Neural progenitor cell (in vitro differentiated cells): ENCODE measurements at regions not wholly inside any gene's neighbourhood (a gene's known extent, or its start where the extent isn't known, plus 50 kb on each side); places are given as distances from the start of the nearest gene placed in this dataset.

Experiments used
- DNase-seq: peaks from one replicate; pipeline ENCODE4 v3.0.0-alpha.2; 2016; ENCODE audit warnings: low spot score
- H2AFZ ChIP-seq: fragments of 200-600 bp; sonication (generic); replicated peaks from 2 replicates; pipeline ENCODE4 v1.6.1; 2016; ENCODE audit warnings: antibody characterized with exemption
- H3F3A ChIP-seq: fragments of 200-600 bp; sonication (generic); 2 replicates; pipeline ENCODE4 v1.6.1; 2016; ENCODE audit warnings: antibody characterized with exemption, low read depth
- H3K27ac ChIP-seq: fragments of 200-600 bp; sonication (generic); 2 replicates; pipeline ENCODE4 v1.5.1; 2016; ENCODE audit warnings: mild to moderate bottlenecking
- H3K27me3 ChIP-seq: fragments of 200-600 bp; sonication (generic); 2 replicates; pipeline ENCODE4 v1.6.1; 2016; ENCODE audit warnings: mild to moderate bottlenecking, moderate library complexity
- H3K36me3 ChIP-seq: fragments of 200-600 bp; sonication (generic); 2 replicates; pipeline ENCODE4 v1.5.1; 2016
- H3K4me1 ChIP-seq: fragments of 200-600 bp; sonication (generic); 2 replicates; pipeline ENCODE4 v1.6.1; 2016; ENCODE audit warnings: mixed run types
- H3K4me2 ChIP-seq: fragments of 200-600 bp; sonication (generic); 2 replicates; pipeline ENCODE4 v1.6.1; 2016
- H3K4me3 ChIP-seq: fragments of 200-600 bp; sonication (generic); 2 replicates; pipeline ENCODE4 v1.5.1; 2016
- H3K79me2 ChIP-seq: fragments of 200-600 bp; sonication (generic); 2 replicates; pipeline ENCODE4 v1.6.1; 2016; ENCODE audit warnings: low read depth
- H3K9ac ChIP-seq: fragments of 200-600 bp; sonication (generic); 2 replicates; pipeline ENCODE4 v1.6.1; 2016
- H3K9me3 ChIP-seq: fragments of 200-600 bp; sonication (generic); 2 replicates; pipeline ENCODE4 v1.5.1; 2016; ENCODE audit warnings: low read depth
- H4K20me1 ChIP-seq: fragments of 200-600 bp; sonication (generic); 2 replicates; pipeline ENCODE4 v1.6.1; 2016; ENCODE audit warnings: low read depth
- H3K27ac Mint-ChIP-seq: 3 replicates; pipeline ENCODE4 v1.8.0; 2021; ENCODE audit warnings: mixed read lengths
- H3K27me3 Mint-ChIP-seq: 2 replicates; pipeline ENCODE4 v1.8.0; 2022; ENCODE audit warnings: low read depth, mild to moderate bottlenecking, inconsistent platforms, moderate library complexity, mixed read lengths; ENCODE audit not compliant: insufficient read depth
- H3K36me3 Mint-ChIP-seq: 3 replicates; pipeline ENCODE4 v1.8.0; 2021; ENCODE audit warnings: mixed read lengths
- H3K4me1 Mint-ChIP-seq: 3 replicates; pipeline ENCODE4 v1.8.0; 2021; ENCODE audit warnings: mixed read lengths
- H3K4me3 Mint-ChIP-seq: 3 replicates; pipeline ENCODE4 v1.8.0; 2021; ENCODE audit warnings: mild to moderate bottlenecking, moderate library complexity, mixed read lengths
- H3K9me3 Mint-ChIP-seq: 3 replicates; pipeline ENCODE4 v1.8.0; 2020; ENCODE audit warnings: mixed read lengths
- EZH2 ChIP-seq: fragments of 200-600 bp; sonication (generic); IDR thresholded peaks from 2 replicates; pipeline ENCODE4 v1.6.1; 2017; ENCODE audit warnings: antibody characterized with exemption, mild to moderate bottlenecking, moderate library complexity
- EZH2phosphoT487 ChIP-seq: fragments of 200-600 bp; sonication (generic); IDR thresholded peaks from 2 replicates; pipeline ENCODE4 v1.6.1; 2017; ENCODE audit warnings: antibody characterized with exemption
- TF ChIP-seq, protein P1 (sequence below): fragments of 200-600 bp; sonication (generic); IDR thresholded peaks from 2 replicates; pipeline ENCODE4 v1.5.1; 2017; ENCODE audit warnings: antibody characterized with exemption, mild to moderate bottlenecking

DNA sequence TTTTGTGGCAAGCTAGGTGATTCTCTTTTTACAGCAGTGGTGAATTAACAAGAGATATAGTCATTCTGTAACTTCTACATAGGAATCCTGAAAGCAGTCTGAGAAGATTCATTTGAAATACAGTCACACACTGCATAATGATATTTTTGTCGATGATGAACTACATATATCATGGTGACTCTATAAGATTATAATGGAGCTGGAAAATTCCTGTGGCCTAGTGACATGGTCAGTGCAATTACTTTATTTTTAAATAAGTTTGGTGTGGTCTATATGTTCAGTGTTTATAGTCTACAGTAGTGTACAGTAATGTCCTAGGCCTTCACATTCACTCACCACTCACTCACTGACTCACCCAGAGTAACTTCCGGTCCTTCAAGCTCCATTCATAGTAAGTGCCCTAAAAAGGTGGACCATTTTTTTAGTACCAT is 511.4 kb upstream of the MCTP2 start:
- Histone ChIP-seq H3F3A (no peaks in the 10 kb centered on the region), H3K4me2 (no peak overlapping the region), H3K36me3 (no peaks in the 10 kb centered on the region), H3K9ac (no peak overlapping the region), H3K27me3 (no peaks in the 10 kb centered on the region), H3K79me2 (no peaks in the 10 kb centered on the region), H3K9me3 (no peaks in the 10 kb centered on the region), H3K4me3 (no peak overlapping the region), H3K4me1 (peaks cover 5% of the 10 kb centered on the region), H2AFZ (no peak overlapping the region), H3K27ac (no peak overlapping the region), H4K20me1 (no peaks in the 10 kb centered on the region)
- no peaks in the 10 kb centered on the region for H3K9me3 Mint-ChIP-seq
- no peaks in the 10 kb centered on the region for H3K27me3 Mint-ChIP-seq
- peaks cover 7% of the 10 kb centered on the region for H3K4me1 Mint-ChIP-seq
- H3K27ac Mint-ChIP-seq = no peak overlapping the region
- H3K36me3 Mint-ChIP-seq = peaks cover 9% of the 10 kb centered on the region
- TF ChIP-seq EZH2 = no peak
- TF ChIP-seq EZH2phosphoT487 = no peak
- TF ChIP-seq, protein P1, sequence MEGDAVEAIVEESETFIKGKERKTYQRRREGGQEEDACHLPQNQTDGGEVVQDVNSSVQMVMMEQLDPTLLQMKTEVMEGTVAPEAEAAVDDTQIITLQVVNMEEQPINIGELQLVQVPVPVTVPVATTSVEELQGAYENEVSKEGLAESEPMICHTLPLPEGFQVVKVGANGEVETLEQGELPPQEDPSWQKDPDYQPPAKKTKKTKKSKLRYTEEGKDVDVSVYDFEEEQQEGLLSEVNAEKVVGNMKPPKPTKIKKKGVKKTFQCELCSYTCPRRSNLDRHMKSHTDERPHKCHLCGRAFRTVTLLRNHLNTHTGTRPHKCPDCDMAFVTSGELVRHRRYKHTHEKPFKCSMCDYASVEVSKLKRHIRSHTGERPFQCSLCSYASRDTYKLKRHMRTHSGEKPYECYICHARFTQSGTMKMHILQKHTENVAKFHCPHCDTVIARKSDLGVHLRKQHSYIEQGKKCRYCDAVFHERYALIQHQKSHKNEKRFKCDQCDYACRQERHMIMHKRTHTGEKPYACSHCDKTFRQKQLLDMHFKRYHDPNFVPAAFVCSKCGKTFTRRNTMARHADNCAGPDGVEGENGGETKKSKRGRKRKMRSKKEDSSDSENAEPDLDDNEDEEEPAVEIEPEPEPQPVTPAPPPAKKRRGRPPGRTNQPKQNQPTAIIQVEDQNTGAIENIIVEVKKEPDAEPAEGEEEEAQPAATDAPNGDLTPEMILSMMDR = no peak
- no peak for DNase-seq
- H3K4me3 Mint-ChIP-seq = no peak overlapping the region

DNA sequence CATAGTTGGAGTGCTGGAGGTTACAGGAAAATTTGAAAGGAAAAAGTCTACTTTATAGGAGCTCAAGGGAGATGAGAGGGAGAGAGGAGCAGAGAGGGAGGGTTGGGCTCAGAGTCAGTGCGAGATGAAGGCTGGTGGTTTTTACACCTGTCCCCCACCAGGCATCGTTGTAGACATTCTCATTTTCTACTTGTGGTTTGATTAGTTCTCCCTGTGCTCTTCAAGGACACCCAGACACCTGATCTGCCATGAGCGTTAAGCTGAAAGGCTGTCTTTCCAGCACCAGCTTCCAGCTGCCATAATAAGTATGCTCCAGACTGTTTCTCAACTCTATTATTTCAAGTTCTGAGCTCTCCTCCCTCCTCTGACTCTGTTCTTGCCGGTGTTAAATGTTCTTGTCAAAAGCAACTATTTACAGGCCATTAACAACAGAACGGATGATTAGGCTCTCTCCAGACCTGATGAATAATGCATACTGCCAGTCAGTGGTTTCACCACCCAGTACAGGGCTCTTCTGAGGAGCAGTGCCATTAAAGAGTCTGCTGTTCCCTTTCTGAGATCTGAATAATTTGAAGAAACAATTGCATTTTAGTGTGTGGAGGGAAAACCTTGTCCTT is 514.6 kb upstream of the MCTP2 start:
- Mint-ChIP-seq H3K4me3 (no peak overlapping the region), H3K36me3 (peaks cover 9% of the 10 kb centered on the region), H3K27me3 (no peaks in the 10 kb centered on the region), H3K9me3 (no peaks in the 10 kb centered on the region), H3K4me1 (peaks cover 9% of the 10 kb centered on the region), H3K27ac (no peak overlapping the region)
- H3K27me3 ChIP-seq = no peaks in the 10 kb centered on the region
- H3K9me3 ChIP-seq = no peaks in the 10 kb centered on the region
- no peak overlapping the region for H3K27ac ChIP-seq
- no peak overlapping the region for H3K9ac ChIP-seq
- H3K79me2 ChIP-seq = no peaks in the 10 kb centered on the region
- no peaks in the 10 kb centered on the region for H4K20me1 ChIP-seq
- H3K4me3 ChIP-seq = no peak overlapping the region
- H2AFZ ChIP-seq = no peak overlapping the region
- no peak overlapping the region for H3K4me2 ChIP-seq
- H3K36me3 ChIP-seq = no peaks in the 10 kb centered on the region
- no peak for TF ChIP-seq EZH2phosphoT487
- TF ChIP-seq, protein P1 = no peak
- DNase-seq = no peak
- peaks cover 5% of the 10 kb centered on the region for H3K4me1 ChIP-seq
- H3F3A ChIP-seq = no peaks in the 10 kb centered on the region

DNA sequence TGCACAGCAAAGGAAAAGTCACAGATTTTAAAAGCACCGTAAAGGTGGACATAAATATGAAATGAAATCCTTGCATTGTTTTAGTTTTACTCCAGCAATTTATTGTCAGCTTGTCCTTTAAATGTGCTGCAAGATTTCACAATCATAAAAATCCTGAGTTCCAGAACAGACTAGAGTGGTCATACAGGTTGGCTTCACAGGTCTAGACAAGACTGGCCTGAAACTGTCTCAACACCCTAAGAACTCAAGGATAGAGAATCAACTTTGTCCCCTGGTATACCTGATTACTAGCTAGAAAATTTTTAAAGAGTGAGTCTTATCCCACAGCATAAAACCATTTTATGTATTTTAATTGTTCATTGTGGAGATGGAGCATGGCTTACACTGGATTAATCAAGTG is 521.7 kb upstream of the MCTP2 start:
- H2AFZ ChIP-seq = no peak overlapping the region
- H3K4me1 ChIP-seq = peaks cover 4% of the 10 kb centered on the region
- DNase-seq = no peak
- no peak overlapping the region for H3K9ac ChIP-seq
- no peaks in the 10 kb centered on the region for H3F3A ChIP-seq
- H3K36me3 ChIP-seq = no peaks in the 10 kb centered on the region
- H3K27me3 Mint-ChIP-seq = no peaks in the 10 kb centered on the region
- no peaks in the 10 kb centered on the region for H3K36me3 Mint-ChIP-seq
- no peaks in the 10 kb centered on the region for H3K9me3 ChIP-seq
- TF ChIP-seq EZH2phosphoT487 = no peak
- TF ChIP-seq, protein P1 = no peak
- no peak for TF ChIP-seq EZH2
- no peaks in the 10 kb centered on the region for H3K79me2 ChIP-seq
- H3K27me3 ChIP-seq = no peaks in the 10 kb centered on the region
- no peaks in the 10 kb centered on the region for H3K9me3 Mint-ChIP-seq
- H3K27ac ChIP-seq = no peak overlapping the region
- no peak overlapping the region for H3K27ac Mint-ChIP-seq
- H3K4me1 Mint-ChIP-seq = peaks cover 6% of the 10 kb centered on the region
- no peak overlapping the region for H3K4me3 ChIP-seq
- H3K4me3 Mint-ChIP-seq = no peak overlapping the region
- H3K4me2 ChIP-seq = no peak overlapping the region
- H4K20me1 ChIP-seq = no peaks in the 10 kb centered on the region
